ENCODE measurements at regions not wholly inside any gene's neighbourhood (a gene's known extent, or its start where the extent isn't known, plus 50 kb on each side); places are given as distances from the start of the nearest gene placed in this dataset.

DNA sequence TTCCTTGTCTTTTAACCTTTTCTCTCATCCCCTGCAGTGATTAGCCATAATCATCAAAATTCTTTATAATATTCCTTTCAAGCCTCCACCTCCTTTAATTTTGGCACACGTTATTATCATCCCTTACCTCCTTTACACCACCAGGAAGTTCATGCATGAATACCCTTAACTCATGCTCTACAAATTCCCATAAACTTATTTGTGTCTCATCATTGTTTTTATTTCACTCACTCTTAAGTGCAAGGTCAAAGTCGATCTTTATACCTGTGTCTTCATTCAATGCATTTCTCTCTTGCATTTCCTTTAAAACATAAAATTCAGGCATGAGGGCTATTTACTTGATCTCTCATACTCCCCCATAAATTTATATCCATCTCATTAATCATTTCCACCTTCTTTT is 1064.6 kb upstream of the CADM2 start:
- TF ChIP-seq ZNF282 (CRISPR knock-in tag; IDR thresholded peaks at IDR 0.05) (no peak), RCOR1 (IDR thresholded peaks at IDR 0.05; ENCODE audit: borderline replicate concordance in 1 of 2, low read depth in 2 of 2, low read length in 2 of 2) (no peak), GABPA (tag; conservative IDR thresholded peaks at IDR 0.05; ENCODE audit: low read depth) (no peak)

Data from K562 (cell line).